ENCODE measurements at regions not wholly inside any gene's neighbourhood (a gene's known extent, or its start where the extent isn't known, plus 50 kb on each side); places are given as distances from the start of the nearest gene placed in this dataset.

GRCh38 chr5:164051745-164052144 lies 546.3 kb downstream of the MAT2B start:
- DNase-seq: no peak

- DNase-seq: no peak
Measured at GRCh38 chr5:164052536-164053093, 547.2 kb downstream of the MAT2B start.

GRCh38 chr5:164053123-164053522 lies 547.7 kb downstream of the MAT2B start:
- no peak for DNase-seq

- no peak for DNase-seq
Measured at GRCh38 chr5:164054461-164054860, 549.0 kb downstream of the MAT2B start.

- no peak for DNase-seq
Measured at GRCh38 chr5:164057121-164057520, 551.7 kb downstream of the MAT2B start.

- DNase-seq: no peak
Measured at GRCh38 chr5:164058621-164059020, 553.2 kb downstream of the MAT2B start.

- DNase-seq: no peak
Measured at GRCh38 chr5:164059471-164059870, 554.1 kb downstream of the MAT2B start.

- DNase-seq: no peak
Measured at GRCh38 chr5:164060786-164061355, 555.5 kb downstream of the MAT2B start.

- DNase-seq: no peak
Measured at GRCh38 chr5:164062304-164062703, 556.9 kb downstream of the MAT2B start.

- DNase-seq: no peak
Measured at GRCh38 chr5:164065266-164065665, 559.8 kb downstream of the MAT2B start.

- no peak for DNase-seq
Measured at GRCh38 chr5:164071671-164072070, 566.3 kb downstream of the MAT2B start.

GRCh38 chr5:164073081-164073480 lies 567.7 kb downstream of the MAT2B start:
- DNase-seq: no peak

GRCh38 chr5:164076556-164076955 lies 571.1 kb downstream of the MAT2B start:
- DNase-seq: no peak

GRCh38 chr5:164090358-164090757 lies 584.9 kb downstream of the MAT2B start:
- no peak for DNase-seq

- DNase-seq: no peak
Measured at GRCh38 chr5:164091836-164092235, 586.4 kb downstream of the MAT2B start.

GRCh38 chr5:164094291-164094690 lies 588.9 kb downstream of the MAT2B start:
- no peak for DNase-seq

GRCh38 chr5:164097749-164098148 lies 592.3 kb downstream of the MAT2B start:
- no peak for DNase-seq

- no peak for DNase-seq
Measured at GRCh38 chr5:164098531-164098930, 593.1 kb downstream of the MAT2B start.

- DNase-seq: no peak
Measured at GRCh38 chr5:164098979-164099378, 593.6 kb downstream of the MAT2B start.

- DNase-seq: no peak
Measured at GRCh38 chr5:164115420-164115819, 610.0 kb downstream of the MAT2B start.

GRCh38 chr5:164119806-164120447 lies 614.5 kb downstream of the MAT2B start:
- no peak for DNase-seq

GRCh38 chr5:164127527-164127926 lies 622.1 kb downstream of the MAT2B start:
- DNase-seq: no peak

GRCh38 chr5:164132358-164132757 lies 626.9 kb downstream of the MAT2B start:
- no peak for DNase-seq

GRCh38 chr5:164137095-164137494 lies 631.7 kb downstream of the MAT2B start:
- no peak for DNase-seq

GRCh38 chr5:164139423-164139822 lies 634.0 kb downstream of the MAT2B start:
- no peak for DNase-seq

All from COR-L47 (cell line).